ENCODE measurements at regions not wholly inside any gene's neighbourhood (a gene's known extent, or its start where the extent isn't known, plus 50 kb on each side); places are given as distances from the start of the nearest gene placed in this dataset.

- peak overlapping the region; percentile 80 for H3K27ac ChIP-seq
- in situ Hi-C loops (cut with HindIII; ENCODE audit: low pct_ligation_motif_present, low sequenced_read_pairs) = no loop called here
- no peak for DNase-seq
- H3K27me3 ChIP-seq (replicated peaks) = no peaks in the 10 kb centered on the region
- no peak overlapping the region for H3K4me3 ChIP-seq (ENCODE audit: low read depth, low read length)
- no peak for TF ChIP-seq CTCF (IDR thresholded peaks at IDR 0.05; ENCODE audit: low read depth, low read length, missing control alignments)
- H3K36me3 ChIP-seq (replicated peaks) = peaks cover 10% of the 10 kb centered on the region
These were observed 287.1 kb downstream of the SOX9 start for GRCh38 chr17:72407931-72408330.

DNA sequence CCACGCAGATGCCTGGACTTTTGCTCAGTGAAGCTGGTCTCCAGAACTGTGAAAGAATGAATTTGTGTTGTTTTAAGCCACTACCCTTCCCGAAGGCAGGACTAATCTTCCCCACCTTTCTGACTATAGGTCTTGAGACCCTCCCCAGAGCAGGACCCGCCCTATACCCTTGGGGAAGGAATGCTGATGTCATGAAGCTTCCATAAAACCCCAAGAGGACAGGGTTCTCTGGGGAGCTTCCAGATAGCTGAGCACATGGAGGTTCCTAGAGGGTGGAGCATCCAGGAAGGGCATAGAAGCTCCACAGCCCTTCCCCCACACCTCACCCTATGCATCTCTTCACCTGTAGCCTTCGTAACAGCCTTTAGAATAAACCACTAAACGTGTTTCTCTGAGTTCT is 287.8 kb downstream of the SOX9 start:
- no peak for TF ChIP-seq CTCF (IDR thresholded peaks at IDR 0.05; ENCODE audit: low read depth, low read length, missing control alignments)
- Histone ChIP-seq H3K27ac (peak overlapping the region; percentile 80), H3K4me3 (ENCODE audit: low read depth, low read length) (no peak overlapping the region), H3K27me3 (replicated peaks) (no peaks in the 10 kb centered on the region), H3K36me3 (replicated peaks) (peaks cover 7% of the 10 kb centered on the region)
- in situ Hi-C loops (cut with HindIII; ENCODE audit: low pct_ligation_motif_present, low sequenced_read_pairs) = no loop called here
- DNase-seq = no peak

DNA sequence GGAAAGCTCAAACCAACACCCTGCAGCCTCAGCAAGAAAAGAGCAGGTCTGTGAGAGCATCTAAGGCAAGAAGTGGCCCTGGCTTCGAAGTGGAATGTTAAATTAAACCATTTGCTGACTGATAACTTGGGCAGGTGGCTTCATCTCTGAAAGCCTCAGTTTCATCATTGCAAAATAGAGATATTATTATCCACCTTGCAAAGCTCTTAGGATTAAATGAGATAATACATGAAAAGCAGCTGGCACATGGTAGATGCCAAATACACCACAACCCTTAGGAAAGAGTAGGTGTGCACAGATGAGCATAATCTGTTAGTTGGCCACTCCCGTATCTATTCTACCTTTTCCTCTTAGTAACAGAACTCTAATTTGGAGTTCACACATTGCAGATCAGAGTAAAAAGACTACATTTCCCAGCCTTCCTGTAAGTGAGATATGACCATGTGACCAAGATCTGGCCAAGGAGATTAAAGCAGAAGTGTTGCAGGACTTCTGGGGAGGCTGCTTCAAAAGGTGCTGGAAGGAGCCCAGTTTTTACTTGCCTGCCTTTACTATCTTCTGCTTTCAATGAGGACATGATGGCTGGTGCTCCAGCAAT is 288.7 kb downstream of the SOX9 start:
- H3K27ac ChIP-seq = no peak overlapping the region
- no peaks in the 10 kb centered on the region for H3K27me3 ChIP-seq (replicated peaks)
- H3K4me3 ChIP-seq (ENCODE audit: low read depth, low read length) = no peak overlapping the region
- TF ChIP-seq CTCF (IDR thresholded peaks at IDR 0.05; ENCODE audit: low read depth, low read length, missing control alignments) = no peak
- H3K36me3 ChIP-seq (replicated peaks) = peaks cover 5% of the 10 kb centered on the region
- in situ Hi-C loops (cut with HindIII; ENCODE audit: low pct_ligation_motif_present, low sequenced_read_pairs) = no loop called here
- DNase-seq = no peak

- Histone ChIP-seq H3K27me3 (replicated peaks) (no peaks in the 10 kb centered on the region), H3K36me3 (replicated peaks) (peaks cover 5% of the 10 kb centered on the region), H3K27ac (no peak overlapping the region), H3K4me3 (ENCODE audit: low read depth, low read length) (no peak overlapping the region)
- TF ChIP-seq CTCF (IDR thresholded peaks at IDR 0.05; ENCODE audit: low read depth, low read length, missing control alignments) = no peak
- in situ Hi-C loops (cut with HindIII; ENCODE audit: low pct_ligation_motif_present, low sequenced_read_pairs) = no loop called here
- DNase-seq = no peak
These were observed 290.3 kb downstream of the SOX9 start for GRCh38 chr17:72411124-72411563.

DNA sequence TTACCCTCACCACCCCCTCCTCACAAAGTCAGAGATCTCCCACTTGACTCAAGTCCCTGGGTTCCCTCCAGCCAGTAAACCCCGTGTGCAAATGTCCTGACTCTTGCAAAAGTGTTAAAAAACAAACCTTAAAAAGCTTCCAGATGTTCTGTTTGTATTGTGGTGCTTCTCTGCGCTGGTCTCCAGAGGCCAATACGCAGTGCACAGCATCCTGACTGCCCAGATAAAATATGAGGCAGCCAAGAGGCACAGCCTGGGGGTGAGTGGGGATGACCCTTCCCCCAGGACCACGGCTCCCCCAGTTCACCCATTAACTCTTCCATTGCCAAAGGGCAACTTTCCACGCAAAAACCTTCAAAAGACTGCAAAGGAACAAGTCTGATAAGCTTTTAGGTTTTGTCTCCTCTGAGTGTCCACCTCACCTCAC is 291.8 kb downstream of the SOX9 start:
- TF ChIP-seq CTCF (IDR thresholded peaks at IDR 0.05; ENCODE audit: low read depth, low read length, missing control alignments) = no peak
- in situ Hi-C loops (cut with HindIII; ENCODE audit: low pct_ligation_motif_present, low sequenced_read_pairs) = no loop called here
- no peaks in the 10 kb centered on the region for H3K27me3 ChIP-seq (replicated peaks)
- peaks cover 5% of the 10 kb centered on the region for H3K36me3 ChIP-seq (replicated peaks)
- DNase-seq = no peak
- no peak overlapping the region for H3K27ac ChIP-seq
- no peak overlapping the region for H3K4me3 ChIP-seq (ENCODE audit: low read depth, low read length)

All from brain microvascular endothelial cell (primary cell).